H9 (cell line): ENCODE measurements at regions not wholly inside any gene's neighbourhood (a gene's known extent, or its start where the extent isn't known, plus 50 kb on each side); places are given as distances from the start of the nearest gene placed in this dataset.

Experiments used
- DNase-seq: peaks from one replicate; pipeline ENCODE4 v3.0.0-alpha.2; 2017
- H2AFZ ChIP-seq: one replicate; pipeline ENCODE4 v1.6.1; 2013; ENCODE audit warnings: mild to moderate bottlenecking, low read length, control low read depth, moderate library complexity
- H2AK5ac ChIP-seq: 2 replicates; pipeline ENCODE4 v1.6.1; 2013; ENCODE audit warnings: low read length, control low read depth, mixed read lengths; ENCODE audit not compliant: insufficient read length
- H2BK120ac ChIP-seq: one replicate; pipeline ENCODE4 v1.6.1; 2013; ENCODE audit warnings: low read depth, mild to moderate bottlenecking, low read length, control low read depth, inconsistent platforms; ENCODE audit not compliant: poor library complexity, severe bottlenecking
- H2BK12ac ChIP-seq: 2 replicates; pipeline ENCODE4 v1.6.1; 2013; ENCODE audit warnings: low read length, control low read depth, mixed read lengths, low read depth; ENCODE audit not compliant: insufficient read length
- H2BK15ac ChIP-seq: 2 replicates; pipeline ENCODE4 v1.6.1; 2013; ENCODE audit warnings: low read depth, low read length, control low read depth
- H2BK20ac ChIP-seq: one replicate; pipeline ENCODE4 v1.6.1; 2013; ENCODE audit warnings: low read depth, mild to moderate bottlenecking, low read length, control low read depth, inconsistent platforms; ENCODE audit not compliant: poor library complexity, severe bottlenecking
- H2BK5ac ChIP-seq: 2 replicates; pipeline ENCODE4 v1.6.1; 2013; ENCODE audit warnings: low read length, control low read depth, mixed read lengths; ENCODE audit not compliant: insufficient read length
- H3K14ac ChIP-seq: 2 replicates; pipeline ENCODE4 v1.6.1; 2013; ENCODE audit warnings: low read length, control low read depth; ENCODE audit not compliant: insufficient read depth
- H3K18ac ChIP-seq: 2 replicates; pipeline ENCODE4 v1.6.1; 2013; ENCODE audit warnings: low read depth, mild to moderate bottlenecking, mixed read lengths, low read length, control low read depth; ENCODE audit not compliant: insufficient read length
- H3K23ac ChIP-seq: 2 replicates; pipeline ENCODE4 v1.6.1; 2013; ENCODE audit warnings: low read length, control low read depth, mixed read lengths, low read depth; ENCODE audit not compliant: insufficient read length
- H3K23me2 ChIP-seq: 2 replicates; pipeline ENCODE4 v1.6.1; 2013; ENCODE audit warnings: low read depth, mild to moderate bottlenecking, mixed read lengths, low read length, control low read depth; ENCODE audit not compliant: insufficient read length, poor library complexity, severe bottlenecking
- H3K27ac ChIP-seq: 2 replicates; pipeline ENCODE4 v1.5.1; 2013; ENCODE audit warnings: low read length, control low read depth, mixed read lengths, low read depth; ENCODE audit not compliant: insufficient read length
- H3K27me3 ChIP-seq: 2 replicates; pipeline ENCODE4 v1.6.1; 2013; ENCODE audit warnings: low read length, control low read depth, inconsistent platforms; ENCODE audit not compliant: insufficient read depth
- H3K4ac ChIP-seq: 2 replicates; pipeline ENCODE4 v1.6.1; 2013; ENCODE audit warnings: low read depth, mild to moderate bottlenecking, control low read depth, inconsistent platforms, low read length, moderate library complexity
- H3K4me1 ChIP-seq: 2 replicates; pipeline ENCODE4 v1.6.1; 2013; ENCODE audit warnings: low read length, control low read depth, inconsistent platforms; ENCODE audit not compliant: insufficient read depth
- H3K4me2 ChIP-seq: 2 replicates; pipeline ENCODE4 v1.6.1; 2013; ENCODE audit warnings: low read length, control low read depth, mixed read lengths; ENCODE audit not compliant: insufficient read length, insufficient read depth
- H3K56ac ChIP-seq: 2 replicates; pipeline ENCODE4 v1.6.1; 2013; ENCODE audit warnings: low read depth, mild to moderate bottlenecking, mixed read lengths, low read length, control low read depth; ENCODE audit not compliant: insufficient read length
- H3K79me1 ChIP-seq: 2 replicates; pipeline ENCODE4 v1.6.1; 2013; ENCODE audit warnings: low read depth, mild to moderate bottlenecking, moderate library complexity, low read length, control low read depth, inconsistent platforms; ENCODE audit not compliant: insufficient read depth, poor library complexity, severe bottlenecking
- H3K79me2 ChIP-seq: 2 replicates; pipeline ENCODE4 v1.6.1; 2013; ENCODE audit warnings: low read length, control low read depth, inconsistent platforms; ENCODE audit not compliant: insufficient read depth
- H3K9ac ChIP-seq: 2 replicates; pipeline ENCODE4 v1.6.1; 2013; ENCODE audit warnings: low read length, control low read depth, mixed read lengths; ENCODE audit not compliant: insufficient read length; ENCODE audit errors: extremely low read depth
- H3K9me3 ChIP-seq: one replicate; pipeline ENCODE4 v1.6.1; 2013; ENCODE audit warnings: low read depth, low read length, inconsistent platforms; ENCODE audit not compliant: control insufficient read depth
- H3T11ph ChIP-seq: one replicate; pipeline ENCODE4 v1.6.1; 2013; ENCODE audit warnings: mild to moderate bottlenecking, low read length, control low read depth, inconsistent platforms
- H4K20me1 ChIP-seq: one replicate; pipeline ENCODE4 v1.6.1; 2013; ENCODE audit not compliant: control insufficient read depth, insufficient read length, insufficient read depth
- H4K5ac ChIP-seq: 2 replicates; pipeline ENCODE4 v1.6.1; 2013; ENCODE audit warnings: low read depth, mild to moderate bottlenecking, mixed read lengths, low read length, control low read depth; ENCODE audit not compliant: insufficient read length
- H4K8ac ChIP-seq: replicated peaks from 2 replicates; pipeline ENCODE4 v1.6.1; 2013; ENCODE audit warnings: low read length, control low read depth, mixed read lengths, low read depth; ENCODE audit not compliant: insufficient read length
- H4K91ac ChIP-seq: 2 replicates; pipeline ENCODE4 v1.6.1; 2013; ENCODE audit warnings: low read depth, mild to moderate bottlenecking, moderate library complexity, mixed read lengths, low read length, control low read depth; ENCODE audit not compliant: insufficient read length
- H3K27ac Mint-ChIP-seq, 3 experiments: 2 replicates in 2 of 3; 3 replicates in 1 of 3; pipeline ENCODE4 v1.8.0; 2020 to 2021; ENCODE audit warnings: mixed read lengths in 3 of 3, mild to moderate bottlenecking in 1 of 3, moderate library complexity in 1 of 3
- H3K27me3 Mint-ChIP-seq: 2 replicates; pipeline ENCODE4 v1.8.0; 2021; ENCODE audit warnings: low read depth, mild to moderate bottlenecking, moderate library complexity, mixed read lengths
- H3K36me3 Mint-ChIP-seq, 3 experiments: 2 replicates in 2 of 3; 3 replicates in 1 of 3; pipeline ENCODE4 v1.8.0; 2020 to 2021; ENCODE audit warnings: low read depth in 3 of 3, mixed read lengths in 3 of 3; ENCODE audit not compliant: insufficient read depth in 1 of 3
- H3K4me1 Mint-ChIP-seq, 2 experiments: 2 replicates each; pipeline ENCODE4 v1.8.0; 2020; ENCODE audit warnings: mixed read lengths in 2 of 2
- H3K4me3 Mint-ChIP-seq, 2 experiments: 2 replicates in 1 of 2; 3 replicates in 1 of 2; pipeline ENCODE4 v1.8.0; 2020 to 2021; ENCODE audit warnings: mild to moderate bottlenecking in 2 of 2, mixed read lengths in 2 of 2, moderate library complexity in 1 of 2
- H3K9me3 Mint-ChIP-seq, 2 experiments: 2 replicates in 1 of 2; 3 replicates in 1 of 2; pipeline ENCODE4 v1.8.0; 2020; ENCODE audit warnings: mild to moderate bottlenecking in 2 of 2, mixed read lengths in 2 of 2, moderate library complexity in 1 of 2
- CTCF ChIP-seq: fragments of 200-600 bp; sonication (generic); conservative IDR thresholded peaks from 3 replicates; pipeline ENCODE4 v1.8.0; 2021; ENCODE audit warnings: antibody characterized with exemption, mild to moderate bottlenecking
- WGBS: extraction: QIAGEN DNeasy Blood & Tissue Kit; methylation state at CpG from one replicate; pipeline ENCODE4 v1.1.7; 2013; ENCODE audit warnings: missing lambda C conversion rate, low lambda C conversion rate, mixed read lengths; ENCODE audit not compliant: insufficient read length; ENCODE audit errors: extremely low coverage; 5-methylcytosine and 5-hydroxymethylcytosine counted together

- no peaks in the 10 kb centered on the region for H3K27me3 ChIP-seq
- H3K4me1 Mint-ChIP-seq: peaks cover 0 to 3% of the 10 kb centered on the region in 2 experiments; a peak in 1 of 4 replicates
- DNase-seq: no peak
- no peak overlapping the region for H3K56ac ChIP-seq
- H2BK20ac ChIP-seq: no peak overlapping the region
- H3K23ac ChIP-seq: no peak overlapping the region
- no peak overlapping the region for H4K91ac ChIP-seq
- H3K4me3 Mint-ChIP-seq: no peak overlapping the region
- no peak overlapping the region for H3K4me2 ChIP-seq
- no peaks in the 10 kb centered on the region for H3K4me1 ChIP-seq
- no peak overlapping the region for H2BK5ac ChIP-seq
- no peak overlapping the region for H3K27ac Mint-ChIP-seq
- no peak overlapping the region for H4K8ac ChIP-seq
- H4K5ac ChIP-seq: no peak overlapping the region
- no peak overlapping the region for H2AK5ac ChIP-seq
- no CpG with 5 or more reads among the region's 5 CpGs for WGBS
- no peaks in the 10 kb centered on the region; the same call in 1 of the 2 replicates for H3K27me3 Mint-ChIP-seq
- no peak overlapping the region for H3K14ac ChIP-seq
- no peak overlapping the region for H2BK120ac ChIP-seq
- no peaks in the 10 kb centered on the region for H3K23me2 ChIP-seq
- H2AFZ ChIP-seq: no peak overlapping the region
- H3T11ph ChIP-seq: no peak overlapping the region
- no peaks in the 10 kb centered on the region for H3K79me1 ChIP-seq
- H2BK12ac ChIP-seq: no peak overlapping the region
- H3K9ac ChIP-seq: no peak overlapping the region
- H3K4ac ChIP-seq: no peak overlapping the region
- no peak overlapping the region for H2BK15ac ChIP-seq
- no peak overlapping the region for H3K18ac ChIP-seq
- H3K9me3 ChIP-seq: no peaks in the 10 kb centered on the region
- H3K27ac ChIP-seq: no peak overlapping the region
- no peak for TF ChIP-seq CTCF
- H4K20me1 ChIP-seq: no peaks in the 10 kb centered on the region
- H3K9me3 Mint-ChIP-seq: no peaks in the 10 kb centered on the region; a peak in 2 of 5 replicates
- H3K36me3 Mint-ChIP-seq: no peaks in the 10 kb centered on the region; a peak in 1 of 7 replicates
- no peaks in the 10 kb centered on the region for H3K79me2 ChIP-seq
Measured at GRCh38 chr6:135600086-135600702, 102.7 kb upstream of the AHI1 start.
